ENCODE measurements at regions not wholly inside any gene's neighbourhood (a gene's known extent, or its start where the extent isn't known, plus 50 kb on each side); places are given as distances from the start of the nearest gene placed in this dataset.
"Not testable (repeated sequence)": the region's sequence is repeated elsewhere in the genome, so short reads cannot be mapped to it uniquely, and the experiment has no call there.

GRCh38 chr9:67603609-67604008 lies 255.1 kb upstream of the ANKRD20A1 start:
- TF ChIP-seq CTCF (IDR thresholded peaks at IDR 0.05); EZH2 (IDR thresholded peaks at IDR 0.05; ENCODE audit: borderline replicate concordance, insufficient read depth, low read depth, low read length, poor library complexity, severe bottlenecking): not testable (repeated sequence)
